Superior temporal gyrus (tissue), 1 donor: ENCODE measurements at regions not wholly inside any gene's neighbourhood (a gene's known extent, or its start where the extent isn't known, plus 50 kb on each side); places are given as distances from the start of the nearest gene placed in this dataset.
"Not testable (repeated sequence)": the region's sequence is repeated elsewhere in the genome, so short reads cannot be mapped to it uniquely, and the experiment has no call there.

Source experiments
- DNase-seq: peaks from one replicate; pipeline ENCODE4 v3.0.0-alpha.2; 2016; ENCODE audit errors: extremely low spot score

DNA sequence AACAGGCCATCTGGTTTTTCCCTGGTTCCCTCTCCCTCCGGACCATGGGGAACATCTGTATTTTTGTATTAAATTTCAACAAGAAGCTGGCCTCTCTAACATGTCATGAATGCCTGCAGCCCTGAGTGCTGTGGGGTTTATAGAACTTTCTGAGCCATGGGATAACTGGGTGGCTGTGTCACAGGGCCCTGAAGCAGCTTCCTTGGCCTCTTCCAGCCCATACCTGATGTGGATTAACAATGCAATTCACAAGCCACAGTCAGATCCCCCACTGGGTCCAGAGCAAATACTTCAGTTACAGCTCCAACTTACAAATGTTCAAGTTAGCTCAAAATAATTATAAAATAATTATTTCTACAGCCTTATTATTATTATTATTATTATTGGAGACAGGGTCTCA is 307.8 kb upstream of the CELF4 start:
- DNase-seq: no peak

DNA sequence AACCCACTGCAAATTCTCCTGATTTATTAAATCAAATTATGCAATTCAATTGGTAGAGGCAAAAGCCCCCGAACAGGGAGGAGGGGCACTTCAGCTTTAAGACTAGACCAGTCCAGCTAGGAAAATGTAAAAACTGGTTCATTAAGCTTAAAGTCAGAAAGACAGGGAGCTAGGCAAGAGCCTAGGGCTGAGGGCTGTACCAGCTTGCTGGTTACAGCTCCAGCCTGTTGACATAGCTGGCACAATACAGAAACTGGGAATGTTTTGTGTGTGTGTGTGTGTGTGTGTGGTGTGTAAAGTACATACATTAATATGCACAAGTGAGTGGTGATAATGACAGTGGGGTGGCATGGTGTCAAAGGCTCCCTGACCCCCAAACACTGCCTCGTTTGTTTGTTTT is 307.0 kb upstream of the CELF4 start:
- no peak for DNase-seq

DNA sequence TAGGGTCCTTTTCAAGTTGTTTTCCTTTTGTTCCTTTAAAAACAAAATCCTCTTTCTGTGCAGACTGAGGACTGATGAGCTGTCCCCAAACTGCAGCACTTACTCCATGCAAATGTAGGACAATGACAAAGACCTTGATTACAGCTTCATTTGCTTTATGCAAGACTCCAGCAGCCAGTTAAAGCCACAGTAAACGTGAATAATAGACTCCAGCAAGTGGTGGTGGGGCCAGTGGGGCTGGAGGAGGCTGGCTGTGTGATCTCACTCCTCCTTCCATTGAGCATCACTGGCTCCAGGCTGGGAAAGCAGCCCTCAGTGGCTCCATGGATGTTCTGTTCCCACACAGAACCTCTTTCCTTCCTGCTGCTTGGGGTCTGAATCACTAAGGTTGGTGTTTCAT is 306.0 kb upstream of the CELF4 start:
- peak; percentile 19 for DNase-seq

DNA sequence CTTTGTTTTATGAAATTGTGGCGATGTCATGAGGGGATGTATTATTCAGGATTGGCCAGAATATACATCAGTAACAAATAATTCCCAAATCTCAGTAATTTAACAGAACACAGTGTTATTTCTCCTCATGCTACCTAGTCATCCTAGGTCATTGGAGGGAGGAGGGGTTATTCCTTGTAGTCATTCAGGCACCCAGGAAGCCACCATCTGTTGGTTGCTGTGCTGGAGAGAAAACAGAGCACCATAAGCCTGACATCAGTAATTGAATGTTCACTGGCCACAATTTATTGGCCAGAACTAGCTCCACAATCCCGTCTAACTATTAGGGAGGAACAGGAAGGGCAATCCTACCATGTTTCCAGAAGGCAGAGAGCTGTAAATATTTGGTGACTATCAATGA is 303.5 kb upstream of the CELF4 start:
- DNase-seq: no peak

DNA sequence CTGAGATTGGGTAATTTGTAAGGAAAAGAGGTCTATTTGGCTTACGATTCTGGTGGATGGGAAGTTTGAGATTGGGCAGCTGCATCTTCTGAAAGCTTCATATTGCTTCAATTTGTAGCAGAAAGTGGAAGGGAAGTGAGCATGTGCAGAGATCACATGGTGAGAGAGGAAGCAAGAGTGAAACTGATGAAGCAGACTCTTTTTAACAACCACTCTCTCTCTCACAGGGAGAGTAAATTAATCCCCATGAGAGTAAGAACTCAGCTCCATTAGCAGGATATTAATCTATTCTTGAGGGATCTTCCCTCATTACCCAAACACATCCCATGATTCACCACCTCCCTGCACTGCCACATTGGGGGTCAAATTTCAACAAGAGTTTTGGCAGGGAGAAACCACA is 298.5 kb upstream of the CELF4 start:
- DNase-seq: no peak

GRCh38 chr18:37861981-37862380 is 296.4 kb upstream of the CELF4 start:
- DNase-seq: no peak

- no peak for DNase-seq
Measured at GRCh38 chr18:37854396-37854795, 288.8 kb upstream of the CELF4 start.

DNA sequence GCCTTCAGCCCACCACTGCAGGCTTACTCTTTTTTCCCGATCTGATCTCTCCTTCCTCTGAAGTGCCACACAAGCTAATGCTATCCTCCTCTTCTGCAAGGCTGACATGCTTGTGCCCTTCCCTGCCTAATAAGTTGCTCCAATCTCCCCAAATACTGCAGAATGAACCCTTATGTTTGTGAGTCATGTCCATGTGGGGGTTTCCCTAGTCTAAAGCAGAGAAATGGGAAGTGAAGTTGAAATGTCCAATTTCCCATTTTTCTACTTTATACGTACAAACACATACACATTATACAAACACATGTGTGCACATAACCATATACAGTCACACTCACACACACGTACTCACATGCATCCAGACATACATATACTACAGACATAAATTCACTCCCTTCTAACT is 288.1 kb upstream of the CELF4 start:
- DNase-seq: no peak

- no peak for DNase-seq
Measured at GRCh38 chr18:37852464-37852863, 286.9 kb upstream of the CELF4 start.

GRCh38 chr18:37847544-37847943 is 281.9 kb upstream of the CELF4 start:
- no peak for DNase-seq

- no peak for DNase-seq
Measured at GRCh38 chr18:37846996-37847395, 281.4 kb upstream of the CELF4 start.

GRCh38 chr18:37845498-37845897 is 279.9 kb upstream of the CELF4 start:
- DNase-seq: no peak

DNA sequence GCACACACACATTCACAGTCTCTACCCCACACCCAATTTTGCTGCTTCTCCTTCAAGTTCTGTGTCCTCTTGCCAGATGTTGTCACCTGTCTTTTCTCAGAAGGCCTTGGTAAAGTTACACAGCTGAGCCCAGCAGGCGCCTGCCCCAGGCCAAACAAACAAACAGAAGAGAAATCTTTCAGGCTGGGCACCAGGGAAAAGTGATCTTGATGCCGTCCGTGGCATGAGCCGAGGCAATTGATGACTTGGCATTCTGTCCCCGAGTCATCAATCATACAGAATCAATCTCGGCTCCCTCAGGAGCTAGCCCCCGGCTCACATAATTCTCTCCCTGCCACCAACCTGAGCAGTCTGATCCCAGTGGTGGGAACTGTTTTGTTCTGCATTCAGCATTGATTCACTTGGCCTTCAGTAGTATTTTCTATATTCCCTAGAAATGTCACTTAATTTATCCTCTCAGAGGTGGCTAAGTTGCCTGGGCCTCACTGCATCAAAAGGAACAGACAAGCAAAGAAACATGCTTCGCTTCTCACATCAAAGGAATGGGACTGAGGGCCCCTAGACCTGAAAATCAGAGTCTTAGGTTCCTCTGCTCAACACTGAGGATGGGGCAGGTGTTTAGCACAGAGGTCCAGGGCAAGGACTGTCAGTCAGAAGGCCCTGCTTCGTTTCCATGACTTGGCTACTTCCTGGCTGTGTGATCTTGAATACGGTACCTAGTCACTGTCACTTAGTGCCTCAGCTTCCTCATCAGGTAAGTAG is 278.8 kb upstream of the CELF4 start:
- DNase-seq: no peak

- DNase-seq: no peak
Measured at GRCh38 chr18:37838083-37838482, 272.5 kb upstream of the CELF4 start.

- no peak for DNase-seq
Measured at GRCh38 chr18:37836071-37836970, 270.7 kb upstream of the CELF4 start.

DNA sequence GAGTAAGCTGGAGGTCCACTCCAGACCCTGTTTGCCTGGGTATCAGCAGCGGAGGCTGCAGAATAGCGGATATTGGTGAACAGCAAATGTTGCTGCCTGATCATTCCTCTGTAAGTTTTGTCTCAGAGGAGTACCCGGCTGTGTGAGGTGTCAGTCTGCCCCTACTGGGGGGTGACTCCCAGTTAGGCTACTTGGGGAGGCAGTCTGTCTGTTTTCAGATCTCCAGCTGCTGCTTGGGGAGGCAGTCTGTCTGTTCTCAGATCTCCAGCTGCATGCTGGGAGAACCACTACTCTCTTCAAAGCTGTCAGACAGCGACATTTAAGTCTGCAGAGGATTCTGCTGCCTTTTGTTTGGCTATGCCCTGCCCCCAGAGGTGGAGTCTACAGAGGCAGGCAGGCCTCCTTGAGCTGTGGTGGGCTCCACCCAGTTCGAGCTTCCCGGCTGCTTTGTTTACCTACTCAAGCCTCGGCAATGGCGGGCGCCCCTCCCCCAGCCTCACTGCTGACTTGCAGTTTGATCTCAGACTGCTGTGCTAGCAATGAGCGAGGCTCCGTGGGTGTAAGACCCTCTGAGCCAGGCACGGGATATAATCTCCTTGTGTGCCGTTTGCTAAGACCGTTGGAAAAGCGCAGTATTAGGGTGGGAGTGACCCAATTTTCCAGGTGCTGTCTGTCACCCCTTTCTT is 266.6 kb upstream of the CELF4 start:
- not testable (repeated sequence) for DNase-seq

- DNase-seq: no peak
Measured at GRCh38 chr18:37812961-37813360, 247.4 kb upstream of the CELF4 start.

- DNase-seq: no peak
Measured at GRCh38 chr18:37805773-37806404, 240.3 kb upstream of the CELF4 start.

DNA sequence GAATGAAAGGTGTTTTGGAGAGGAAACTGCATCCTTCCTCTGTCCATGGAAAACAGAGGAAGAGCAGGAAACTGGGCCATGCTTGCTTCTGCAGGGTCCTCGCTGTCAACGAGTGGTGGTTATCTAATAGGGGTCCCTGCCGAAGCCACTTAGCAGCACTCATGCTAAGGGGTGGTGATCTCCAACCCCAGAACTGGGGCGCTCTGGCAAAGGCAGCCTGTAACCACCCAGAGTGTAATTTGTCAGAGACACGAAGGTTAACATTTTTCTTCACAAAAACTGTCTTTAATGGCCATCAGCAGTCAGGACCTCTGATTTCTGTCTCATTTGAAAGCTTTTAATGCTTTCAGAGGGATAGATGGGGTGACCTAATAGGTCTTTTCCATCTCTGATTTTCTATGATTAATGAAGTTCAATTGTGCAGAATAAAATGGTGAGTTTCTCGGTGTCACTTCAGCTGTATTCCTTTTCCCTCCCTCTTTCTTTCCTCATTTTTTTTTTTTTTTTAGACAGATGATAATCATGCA is 231.3 kb upstream of the CELF4 start:
- no peak for DNase-seq

DNA sequence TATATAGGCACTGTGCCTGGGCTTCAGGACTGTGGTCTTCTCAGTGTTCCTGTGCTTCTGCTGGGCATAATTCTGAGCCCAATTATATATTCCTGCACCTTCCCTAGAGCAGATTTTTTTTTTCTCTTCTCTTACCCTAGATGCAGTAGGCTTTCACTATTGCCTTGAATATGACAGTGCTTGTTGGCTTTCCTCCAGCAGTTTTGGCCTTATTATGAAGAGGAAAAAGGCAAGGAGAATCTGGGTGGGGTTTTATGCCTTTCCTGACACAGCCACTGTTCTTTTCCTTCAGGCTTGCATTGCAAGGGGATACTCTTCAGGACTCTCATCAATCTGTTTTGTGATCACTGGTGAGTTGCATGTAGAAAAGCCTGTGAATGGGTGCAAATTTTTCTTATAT is 221.9 kb upstream of the CELF4 start:
- DNase-seq: no peak

- DNase-seq: no peak
Measured at GRCh38 chr18:37783771-37784170, 218.2 kb upstream of the CELF4 start.

DNA sequence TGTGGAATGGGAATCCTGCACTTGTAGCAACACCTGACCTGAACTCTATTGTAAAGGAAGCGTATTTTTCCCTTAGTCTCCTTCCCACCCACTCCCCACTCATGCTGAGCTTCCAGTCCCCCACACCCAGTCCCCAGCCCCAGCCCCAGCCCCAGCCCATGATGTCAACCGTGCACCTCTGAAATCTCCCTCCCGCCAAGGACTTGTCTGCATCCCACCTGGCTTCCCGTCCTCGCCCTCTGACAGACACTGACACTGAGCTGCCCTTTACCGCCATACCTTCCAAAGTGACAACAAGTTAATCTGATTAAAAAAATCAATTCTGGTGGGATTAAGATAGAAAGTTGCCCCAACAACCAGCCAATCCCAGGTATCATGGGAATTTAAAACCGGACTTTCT is 213.6 kb upstream of the CELF4 start:
- DNase-seq: no peak
